Activated naive CD4-positive, alpha-beta T cell treated with anti-CD3 and anti-CD28 coated beads, Interleukin-2, amount 10 ng/mL, durations not matched to agents 7 days and 5 days (primary cell): ENCODE measurements at regions not wholly inside any gene's neighbourhood (a gene's known extent, or its start where the extent isn't known, plus 50 kb on each side); places are given as distances from the start of the nearest gene placed in this dataset.

Source experiments
- CTCF ChIA-PET: fragments of 350-600 bp; sonication (Branson Sonifier 250); formaldehyde crosslinking; loops from one replicate; lab custom pipeline; 2021; ENCODE audit warnings: antibody characterized with exemption; lab: Charles Lee
- DNase-seq: peaks from one replicate; pipeline ENCODE4 v3.0.0-alpha.2; 2020
- H3K27ac Mint-ChIP-seq: one replicate; pipeline ENCODE4 v1.8.0; 2021; ENCODE audit warnings: mild to moderate bottlenecking, moderate library complexity, mixed read lengths
- H3K27me3 Mint-ChIP-seq: one replicate; pipeline ENCODE4 v1.8.0; 2021; ENCODE audit warnings: mild to moderate bottlenecking, mixed read lengths
- H3K36me3 Mint-ChIP-seq: one replicate; pipeline ENCODE4 v1.8.0; 2021; ENCODE audit warnings: mixed read lengths
- H3K4me1 Mint-ChIP-seq: one replicate; pipeline ENCODE4 v1.8.0; 2021; ENCODE audit warnings: mixed read lengths
- H3K4me3 Mint-ChIP-seq: one replicate; pipeline ENCODE4 v1.8.0; 2021; ENCODE audit warnings: mild to moderate bottlenecking, moderate library complexity, mixed read lengths
- H3K9me3 Mint-ChIP-seq: one replicate; pipeline ENCODE4 v1.8.0; 2021; ENCODE audit warnings: mixed read lengths

- H3K27me3 Mint-ChIP-seq = peaks cover 64% of the 10 kb centered on the region
- peak overlapping the region; percentile 19 for H3K27ac Mint-ChIP-seq
- no peaks in the 10 kb centered on the region for H3K36me3 Mint-ChIP-seq
- H3K9me3 Mint-ChIP-seq = no peaks in the 10 kb centered on the region
- no peak for DNase-seq
- no peak overlapping the region for H3K4me3 Mint-ChIP-seq
- peaks cover 49% of the 10 kb centered on the region for H3K4me1 Mint-ChIP-seq
- CTCF ChIA-PET = interaction anchor here (5.3 kb wide), 1 partner anchor 12 kb away, joined by 27 read pairs; no protein-coding TSS in a partner anchor
Measured at GRCh38 chr17:74010903-74011302, 192.6 kb upstream of the RPL38 start.

- H3K4me3 Mint-ChIP-seq = no peak overlapping the region
- no peaks in the 10 kb centered on the region for H3K36me3 Mint-ChIP-seq
- peaks cover 65% of the 10 kb centered on the region for H3K27me3 Mint-ChIP-seq
- H3K4me1 Mint-ChIP-seq = peaks cover 49% of the 10 kb centered on the region
- CTCF ChIA-PET = interaction anchor here (5.3 kb wide), 1 partner anchor 13 kb away, joined by 27 read pairs; no protein-coding TSS in a partner anchor
- no peaks in the 10 kb centered on the region for H3K9me3 Mint-ChIP-seq
- DNase-seq = no peak
- H3K27ac Mint-ChIP-seq = no peak overlapping the region
Measured at GRCh38 chr17:74011966-74012365, 191.5 kb upstream of the RPL38 start.

- peak; percentile 74 for DNase-seq
- peak overlapping the region; percentile 96 for H3K27ac Mint-ChIP-seq
- no peak overlapping the region for H3K4me3 Mint-ChIP-seq
- H3K36me3 Mint-ChIP-seq = no peaks in the 10 kb centered on the region
- peaks cover 49% of the 10 kb centered on the region for H3K4me1 Mint-ChIP-seq
- no peaks in the 10 kb centered on the region for H3K9me3 Mint-ChIP-seq
- peaks cover 63% of the 10 kb centered on the region for H3K27me3 Mint-ChIP-seq
- CTCF ChIA-PET = no interaction called here
Measured at GRCh38 chr17:74012465-74012864, 191.0 kb upstream of the RPL38 start.

- H3K4me3 Mint-ChIP-seq = no peak overlapping the region
- H3K27ac Mint-ChIP-seq = no peak overlapping the region
- no peak for DNase-seq
- H3K4me1 Mint-ChIP-seq = peaks cover 53% of the 10 kb centered on the region
- H3K9me3 Mint-ChIP-seq = no peaks in the 10 kb centered on the region
- peaks cover 48% of the 10 kb centered on the region for H3K27me3 Mint-ChIP-seq
- CTCF ChIA-PET = no interaction called here
- H3K36me3 Mint-ChIP-seq = no peaks in the 10 kb centered on the region
Measured at GRCh38 chr17:74015316-74015715, 188.2 kb upstream of the RPL38 start.

- Mint-ChIP-seq H3K4me3 (no peak overlapping the region), H3K27me3 (peaks cover 53% of the 10 kb centered on the region), H3K27ac (no peak overlapping the region), H3K36me3 (no peaks in the 10 kb centered on the region), H3K4me1 (peaks cover 53% of the 10 kb centered on the region), H3K9me3 (no peaks in the 10 kb centered on the region)
- CTCF ChIA-PET = no interaction called here
- DNase-seq = no peak
Measured at GRCh38 chr17:74015990-74016389, 187.5 kb upstream of the RPL38 start.

- H3K9me3 Mint-ChIP-seq = no peaks in the 10 kb centered on the region
- CTCF ChIA-PET = no interaction called here
- peaks cover 48% of the 10 kb centered on the region for H3K4me1 Mint-ChIP-seq
- no peak overlapping the region for H3K27ac Mint-ChIP-seq
- DNase-seq = no peak
- H3K4me3 Mint-ChIP-seq = no peak overlapping the region
- peaks cover 58% of the 10 kb centered on the region for H3K27me3 Mint-ChIP-seq
- no peaks in the 10 kb centered on the region for H3K36me3 Mint-ChIP-seq
Measured at GRCh38 chr17:74016461-74016860, 187.0 kb upstream of the RPL38 start.

- no peak overlapping the region for H3K27ac Mint-ChIP-seq
- CTCF ChIA-PET = no interaction called here
- DNase-seq = no peak
- H3K9me3 Mint-ChIP-seq = no peaks in the 10 kb centered on the region
- peaks cover 39% of the 10 kb centered on the region for H3K4me1 Mint-ChIP-seq
- no peak overlapping the region for H3K4me3 Mint-ChIP-seq
- H3K36me3 Mint-ChIP-seq = no peaks in the 10 kb centered on the region
- H3K27me3 Mint-ChIP-seq = peaks cover 58% of the 10 kb centered on the region
Measured at GRCh38 chr17:74017466-74017865, 186.0 kb upstream of the RPL38 start.

GRCh38 chr17:74018115-74018514, 185.4 kb upstream of the RPL38 start:
- H3K27ac Mint-ChIP-seq = no peak overlapping the region
- no peaks in the 10 kb centered on the region for H3K36me3 Mint-ChIP-seq
- H3K4me1 Mint-ChIP-seq = peaks cover 34% of the 10 kb centered on the region
- CTCF ChIA-PET = no interaction called here
- no peaks in the 10 kb centered on the region for H3K9me3 Mint-ChIP-seq
- peaks cover 52% of the 10 kb centered on the region for H3K27me3 Mint-ChIP-seq
- no peak overlapping the region for H3K4me3 Mint-ChIP-seq
- DNase-seq = no peak

GRCh38 chr17:74019271-74019670, 184.2 kb upstream of the RPL38 start:
- H3K9me3 Mint-ChIP-seq = no peaks in the 10 kb centered on the region
- H3K4me1 Mint-ChIP-seq = peaks cover 22% of the 10 kb centered on the region
- DNase-seq = no peak
- H3K27me3 Mint-ChIP-seq = peaks cover 43% of the 10 kb centered on the region
- H3K27ac Mint-ChIP-seq = no peak overlapping the region
- H3K4me3 Mint-ChIP-seq = no peak overlapping the region
- CTCF ChIA-PET = no interaction called here
- H3K36me3 Mint-ChIP-seq = no peaks in the 10 kb centered on the region

- H3K36me3 Mint-ChIP-seq = no peaks in the 10 kb centered on the region
- DNase-seq = no peak
Measured at GRCh38 chr17:74019860-74020259, 183.6 kb upstream of the RPL38 start.

GRCh38 chr17:74020522-74020921, 183.0 kb upstream of the RPL38 start:
- peak overlapping the region; percentile 9 for H3K27ac Mint-ChIP-seq
- H3K4me3 Mint-ChIP-seq = no peak overlapping the region
- peaks cover 18% of the 10 kb centered on the region for H3K4me1 Mint-ChIP-seq
- no peak for DNase-seq
- CTCF ChIA-PET = no interaction called here
- no peaks in the 10 kb centered on the region for H3K36me3 Mint-ChIP-seq
- H3K27me3 Mint-ChIP-seq = peaks cover 43% of the 10 kb centered on the region
- no peaks in the 10 kb centered on the region for H3K9me3 Mint-ChIP-seq

More at GRCh38 chr17:74019860-74020259, 183.6 kb upstream of the RPL38 start:
- H3K27me3 Mint-ChIP-seq = peaks cover 43% of the 10 kb centered on the region
- no peaks in the 10 kb centered on the region for H3K9me3 Mint-ChIP-seq
- peak overlapping the region; percentile 42 for H3K27ac Mint-ChIP-seq
- no peak overlapping the region for H3K4me3 Mint-ChIP-seq
- CTCF ChIA-PET = no interaction called here
- peaks cover 18% of the 10 kb centered on the region for H3K4me1 Mint-ChIP-seq

GRCh38 chr17:74024871-74025531, 178.5 kb upstream of the RPL38 start:
- Mint-ChIP-seq H3K27me3 (peaks cover 56% of the 10 kb centered on the region), H3K36me3 (no peaks in the 10 kb centered on the region), H3K27ac (no peak overlapping the region), H3K4me3 (no peak overlapping the region), H3K9me3 (no peaks in the 10 kb centered on the region), H3K4me1 (peaks cover 10% of the 10 kb centered on the region)
- CTCF ChIA-PET = no interaction called here
- no peak for DNase-seq

GRCh38 chr17:74027444-74027843, 176.0 kb upstream of the RPL38 start:
- CTCF ChIA-PET = no interaction called here
- no peak overlapping the region for H3K4me3 Mint-ChIP-seq
- peaks cover 59% of the 10 kb centered on the region for H3K27me3 Mint-ChIP-seq
- no peak overlapping the region for H3K27ac Mint-ChIP-seq
- no peak for DNase-seq
- H3K36me3 Mint-ChIP-seq = no peaks in the 10 kb centered on the region
- no peaks in the 10 kb centered on the region for H3K4me1 Mint-ChIP-seq
- no peaks in the 10 kb centered on the region for H3K9me3 Mint-ChIP-seq

- DNase-seq = no peak
- H3K4me1 Mint-ChIP-seq = no peaks in the 10 kb centered on the region
- no peak overlapping the region for H3K27ac Mint-ChIP-seq
- CTCF ChIA-PET = no interaction called here
- H3K9me3 Mint-ChIP-seq = no peaks in the 10 kb centered on the region
- H3K4me3 Mint-ChIP-seq = no peak overlapping the region
- no peaks in the 10 kb centered on the region for H3K36me3 Mint-ChIP-seq
- peaks cover 69% of the 10 kb centered on the region for H3K27me3 Mint-ChIP-seq
Measured at GRCh38 chr17:74028354-74029116, 174.9 kb upstream of the RPL38 start.
